Uterus (tissue), 3 donors: ENCODE measurements at regions not wholly inside any gene's neighbourhood (a gene's known extent, or its start where the extent isn't known, plus 50 kb on each side); places are given as distances from the start of the nearest gene placed in this dataset.

Experiments
- DNase-seq, 2 donors: peaks; one replicate each; pipeline ENCODE4 v3.0.0-alpha.2; 2019 to 2020
- H3K27ac ChIP-seq, 2 donors: fragments of 200-600 bp; sonication (generic); 1 replicate in 1 of 2; 2 replicates in 1 of 2; pipeline ENCODE4 v1.5.1; 2016 to 2018
- H3K27me3 ChIP-seq, 2 donors: fragments of 200-600 bp; sonication (generic); one replicate each; pipeline ENCODE4 v1.5.1; 2018 to 2019; ENCODE audit warnings: control low read depth in 1 of 2
- H3K36me3 ChIP-seq, 2 donors: fragments of 200-600 bp; sonication (generic); one replicate each; pipeline ENCODE4 v1.5.1; 2019; ENCODE audit warnings: control low read depth in 1 of 2
- H3K4me1 ChIP-seq, 2 donors: fragments of 200-600 bp; sonication (generic); one replicate each; pipeline ENCODE4 v1.5.1; 2018 to 2019; ENCODE audit warnings: control low read depth in 1 of 2
- H3K4me3 ChIP-seq, 2 donors: fragments of 200-600 bp; sonication (generic); 1 replicate in 1 of 2; 2 replicates in 1 of 2; pipeline ENCODE4 v1.5.1; 2018 to 2019; ENCODE audit warnings: mild to moderate bottlenecking in 1 of 2
- H3K9me3 ChIP-seq, 2 donors: fragments of 200-600 bp; sonication (generic); one replicate each; pipeline ENCODE4 v1.5.1; 2019; ENCODE audit warnings: control low read depth in 1 of 2
- CTCF ChIP-seq, 4 experiments: fragments of 200-600 bp in 2 of 4; fragments of 450-650 bp in 2 of 4; sonication (generic) in 2 of 4; IDR thresholded peaks; one replicate each; pipeline ENCODE4 v1.5.1; 2016 to 2019; ENCODE audit warnings: antibody characterized with exemption in 4 of 4, mild to moderate bottlenecking in 2 of 4, moderate library complexity in 1 of 4
- POLR2A ChIP-seq, 2 donors: fragments of 450-650 bp; IDR thresholded peaks; one replicate each; pipeline ENCODE4 v1.6.1; 2016; ENCODE audit warnings: antibody characterized with exemption in 2 of 2, mild to moderate bottlenecking in 1 of 2, moderate library complexity in 1 of 2
- intact Hi-C: fragments of 100-400 bp; cut with DNase I; formaldehyde crosslinking; loops from one replicate; pipeline ENCODE4 v1.15.1; 2023; ENCODE audit warnings: low total_unique reads
- donor health status: DM: yes; HTN: yes; CAD: no.

- Histone ChIP-seq H3K4me1 (peaks cover 0 to 3% of the 10 kb centered on the region in 2 donors), H3K9me3 (no peaks in the 10 kb centered on the region), H3K4me3 (no peak overlapping the region), H3K27ac (peak overlapping the region; percentile 49 to 58), H3K36me3 (no peaks in the 10 kb centered on the region), H3K27me3 (no peaks in the 10 kb centered on the region)
- DNase-seq: peak; percentile 26 to 44
- intact Hi-C loops: no loop called here
- no peak for TF ChIP-seq POLR2A (IDR thresholded peaks at IDR 0.05)
- no peak for TF ChIP-seq CTCF (IDR thresholded peaks at IDR 0.05)
These were observed 411.1 kb downstream of the ACTL7B start for GRCh38 chr9:108444400-108445358.

- Histone ChIP-seq H3K4me1 (peaks cover 0 to 3% of the 10 kb centered on the region in 2 donors), H3K9me3 (no peaks in the 10 kb centered on the region), H3K36me3 (no peaks in the 10 kb centered on the region), H3K27ac (peak overlapping the region; percentile 49 to 58), H3K27me3 (no peaks in the 10 kb centered on the region), H3K4me3 (peak overlapping the region in 1 of 2 donors; percentile 13)
- TF ChIP-seq CTCF (IDR thresholded peaks at IDR 0.05): no peak
- no peak for TF ChIP-seq POLR2A (IDR thresholded peaks at IDR 0.05)
- intact Hi-C loops: no loop called here
- no peak for DNase-seq
These were observed 412.0 kb downstream of the ACTL7B start for GRCh38 chr9:108443741-108444140.

GRCh38 chr9:108443019-108443633, 412.7 kb downstream of the ACTL7B start:
- Histone ChIP-seq H3K4me1 (peaks cover 0 to 3% of the 10 kb centered on the region in 2 donors), H3K4me3 (peak overlapping the region in 1 of 2 donors; percentile 13)

GRCh38 chr9:108442627-108443018, 413.2 kb downstream of the ACTL7B start:
- DNase-seq: no peak
- Histone ChIP-seq H3K27me3 (no peaks in the 10 kb centered on the region), H3K4me3 (no peak overlapping the region), H3K27ac (no peak overlapping the region), H3K9me3 (no peaks in the 10 kb centered on the region), H3K4me1 (peaks cover 0 to 3% of the 10 kb centered on the region in 2 donors), H3K36me3 (no peaks in the 10 kb centered on the region)
- intact Hi-C loops: no loop called here
- TF ChIP-seq CTCF (IDR thresholded peaks at IDR 0.05) (no peak), POLR2A (IDR thresholded peaks at IDR 0.05) (no peak)

More at GRCh38 chr9:108443019-108443633, 412.7 kb downstream of the ACTL7B start:
- TF ChIP-seq CTCF (IDR thresholded peaks at IDR 0.05) (no peak), POLR2A (IDR thresholded peaks at IDR 0.05) (no peak)
- intact Hi-C loops: no loop called here
- peak overlapping the region; percentile 49 to 58 for H3K27ac ChIP-seq
- DNase-seq: no peak
- no peaks in the 10 kb centered on the region for H3K27me3 ChIP-seq
- H3K9me3 ChIP-seq: no peaks in the 10 kb centered on the region
- H3K36me3 ChIP-seq: no peaks in the 10 kb centered on the region

GRCh38 chr9:108441726-108442125, 414.1 kb downstream of the ACTL7B start:
- Histone ChIP-seq H3K4me1 (peaks cover 0 to 3% of the 10 kb centered on the region in 2 donors), H3K4me3 (no peak overlapping the region), H3K27ac (no peak overlapping the region), H3K27me3 (no peaks in the 10 kb centered on the region), H3K9me3 (no peaks in the 10 kb centered on the region), H3K36me3 (no peaks in the 10 kb centered on the region)
- intact Hi-C loops: no loop called here
- DNase-seq: no peak
- TF ChIP-seq POLR2A (IDR thresholded peaks at IDR 0.05) (no peak), CTCF (IDR thresholded peaks at IDR 0.05) (no peak)
